ENCODE measurements at regions not wholly inside any gene's neighbourhood (a gene's known extent, or its start where the extent isn't known, plus 50 kb on each side); places are given as distances from the start of the nearest gene placed in this dataset.

GRCh38 chr5:115386657-115387056 lies 90.2 kb upstream of the CCDC112 start:
- TF ChIP-seq, protein P1, sequence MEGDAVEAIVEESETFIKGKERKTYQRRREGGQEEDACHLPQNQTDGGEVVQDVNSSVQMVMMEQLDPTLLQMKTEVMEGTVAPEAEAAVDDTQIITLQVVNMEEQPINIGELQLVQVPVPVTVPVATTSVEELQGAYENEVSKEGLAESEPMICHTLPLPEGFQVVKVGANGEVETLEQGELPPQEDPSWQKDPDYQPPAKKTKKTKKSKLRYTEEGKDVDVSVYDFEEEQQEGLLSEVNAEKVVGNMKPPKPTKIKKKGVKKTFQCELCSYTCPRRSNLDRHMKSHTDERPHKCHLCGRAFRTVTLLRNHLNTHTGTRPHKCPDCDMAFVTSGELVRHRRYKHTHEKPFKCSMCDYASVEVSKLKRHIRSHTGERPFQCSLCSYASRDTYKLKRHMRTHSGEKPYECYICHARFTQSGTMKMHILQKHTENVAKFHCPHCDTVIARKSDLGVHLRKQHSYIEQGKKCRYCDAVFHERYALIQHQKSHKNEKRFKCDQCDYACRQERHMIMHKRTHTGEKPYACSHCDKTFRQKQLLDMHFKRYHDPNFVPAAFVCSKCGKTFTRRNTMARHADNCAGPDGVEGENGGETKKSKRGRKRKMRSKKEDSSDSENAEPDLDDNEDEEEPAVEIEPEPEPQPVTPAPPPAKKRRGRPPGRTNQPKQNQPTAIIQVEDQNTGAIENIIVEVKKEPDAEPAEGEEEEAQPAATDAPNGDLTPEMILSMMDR (conservative IDR thresholded peaks at IDR 0.05; ENCODE audit: low read length): no peak
- TF ChIP-seq EZH2phosphoT487 (IDR thresholded peaks at IDR 0.05; ENCODE audit: borderline replicate concordance, low read depth, low read length): no peak
